Upper lobe of right lung (tissue), 1 donor: ENCODE measurements at regions not wholly inside any gene's neighbourhood (a gene's known extent, or its start where the extent isn't known, plus 50 kb on each side); places are given as distances from the start of the nearest gene placed in this dataset.

Experiments used
- ATAC-seq: fragments of 200-7000 bp; cut with Tn5 transposase; one replicate; pipeline ENCODE4 v1.9.1; 2020; ENCODE audit warnings: mild to moderate bottlenecking, moderate library complexity
- DNase-seq: peaks from one replicate; pipeline ENCODE4 v3.0.0-alpha.2; 2020
- H3K27ac ChIP-seq: fragments of 200-600 bp; one replicate; pipeline ENCODE4 v1.8.0; 2022
- H3K27me3 ChIP-seq: fragments of 200-600 bp; one replicate; pipeline ENCODE4 v1.8.0; 2022; ENCODE audit warnings: mild to moderate bottlenecking
- H3K36me3 ChIP-seq: fragments of 200-600 bp; one replicate; pipeline ENCODE4 v1.8.0; 2022
- H3K4me1 ChIP-seq: fragments of 200-600 bp; one replicate; pipeline ENCODE4 v1.8.0; 2022
- H3K4me3 ChIP-seq: fragments of 200-600 bp; one replicate; pipeline ENCODE4 v1.8.0; 2022; ENCODE audit warnings: mild to moderate bottlenecking
- H3K9me3 ChIP-seq: fragments of 200-600 bp; one replicate; pipeline ENCODE4 v1.8.0; 2022
- CTCF ChIP-seq: fragments of 200-600 bp; IDR thresholded peaks from one replicate; pipeline ENCODE4 v1.8.0; 2022; ENCODE audit warnings: antibody characterized with exemption
- intact Hi-C: fragments of 100-400 bp; cut with DNase I; formaldehyde crosslinking; loops from one replicate; pipeline ENCODE4 v1.11.0; 2022
- donor health status: DM: no; HTN: yes; CAD: no; lungs with severe emphysema.

DNA sequence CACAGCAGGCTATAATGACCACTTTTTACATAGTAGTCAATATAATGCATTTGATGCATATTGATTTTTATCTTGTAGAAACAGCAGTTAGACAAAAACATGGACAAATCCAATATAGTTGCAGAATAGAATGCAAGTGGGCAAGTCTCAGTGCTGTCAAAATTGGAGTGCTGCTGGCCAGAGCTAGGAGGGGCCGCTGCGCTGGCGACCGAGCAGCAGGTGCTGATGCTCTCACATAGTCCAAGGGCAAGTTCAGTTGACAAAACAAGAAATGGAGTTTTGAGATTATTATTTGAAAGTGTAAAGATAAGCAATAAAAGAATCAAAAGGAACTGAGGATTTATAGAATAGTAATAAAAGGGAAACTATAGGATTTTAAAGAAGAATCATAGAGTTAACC, 60.6 kb upstream of the CDK20 start:
- H3K27ac ChIP-seq: no peak overlapping the region
- H3K9me3 ChIP-seq: peaks cover 11% of the 10 kb centered on the region
- H3K36me3 ChIP-seq: no peaks in the 10 kb centered on the region
- ATAC-seq (no peak), DNase-seq (no peak)
- H3K4me3 ChIP-seq: no peak overlapping the region
- no peaks in the 10 kb centered on the region for H3K4me1 ChIP-seq
- TF ChIP-seq CTCF: no peak
- no peaks in the 10 kb centered on the region for H3K27me3 ChIP-seq
- intact Hi-C loops: no loop called here

GRCh38 chr9:88033359-88033702, 59.0 kb upstream of the CDK20 start:
- no peak for TF ChIP-seq CTCF
- H3K4me1 ChIP-seq: no peaks in the 10 kb centered on the region
- H3K27me3 ChIP-seq: no peaks in the 10 kb centered on the region
- no peak overlapping the region for H3K27ac ChIP-seq
- ATAC-seq (no peak), DNase-seq (no peak)
- intact Hi-C loops: no loop called here
- H3K9me3 ChIP-seq: peaks cover 11% of the 10 kb centered on the region
- no peak overlapping the region for H3K4me3 ChIP-seq
- no peaks in the 10 kb centered on the region for H3K36me3 ChIP-seq

- ATAC-seq (no peak), DNase-seq (no peak)
- H3K4me3 ChIP-seq: no peak overlapping the region
- no peaks in the 10 kb centered on the region for H3K36me3 ChIP-seq
- intact Hi-C loops: no loop called here
- H3K27me3 ChIP-seq: no peaks in the 10 kb centered on the region
- no peaks in the 10 kb centered on the region for H3K4me1 ChIP-seq
- H3K9me3 ChIP-seq: no peaks in the 10 kb centered on the region
- no peak overlapping the region for H3K27ac ChIP-seq
- TF ChIP-seq CTCF: no peak
These were observed 54.0 kb upstream of the CDK20 start for GRCh38 chr9:88028338-88028737.

- DNase-seq: no peak
- no peak for ATAC-seq
- TF ChIP-seq CTCF: no peak
- H3K27ac ChIP-seq: no peak overlapping the region
- intact Hi-C loops: no loop called here
- H3K4me1 ChIP-seq: no peaks in the 10 kb centered on the region
- no peaks in the 10 kb centered on the region for H3K27me3 ChIP-seq
- H3K4me3 ChIP-seq: no peak overlapping the region
- H3K9me3 ChIP-seq: no peaks in the 10 kb centered on the region
- H3K36me3 ChIP-seq: no peaks in the 10 kb centered on the region
These were observed 51.8 kb upstream of the CDK20 start for GRCh38 chr9:88026118-88026479.

DNA sequence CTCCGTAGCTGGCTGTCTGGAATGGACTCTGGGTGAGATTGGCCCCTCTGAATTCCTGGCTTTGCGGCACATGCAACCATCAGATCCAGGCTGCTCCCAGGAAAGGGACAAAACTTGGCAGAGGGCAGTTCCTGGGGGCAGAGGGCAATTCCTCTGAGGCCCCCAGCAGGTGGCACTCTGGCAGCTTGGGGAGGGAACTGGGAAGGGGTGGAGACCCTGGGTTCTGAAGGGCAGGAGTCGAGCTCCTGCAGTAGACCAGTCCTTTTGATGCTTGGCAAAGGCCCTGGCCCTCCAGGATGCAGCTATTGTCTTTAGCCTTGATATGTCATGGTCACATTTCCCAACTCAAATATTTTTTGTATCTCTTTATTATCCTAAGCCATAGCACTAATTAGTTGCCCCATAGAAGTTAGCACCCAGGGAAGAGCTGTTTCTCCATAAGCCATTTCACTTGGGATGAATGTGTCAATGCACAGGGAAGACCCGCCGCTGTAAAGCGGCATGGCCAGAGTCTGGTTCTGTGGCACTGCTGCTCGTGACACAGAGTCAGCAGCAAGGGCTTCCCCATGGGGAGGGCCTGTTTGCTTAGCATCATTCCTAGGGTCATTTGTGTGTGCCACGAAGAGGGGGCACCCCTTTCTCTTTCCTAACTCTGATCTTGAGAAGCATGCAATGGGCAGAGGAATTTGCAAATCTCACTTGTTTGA, 51.2 kb upstream of the CDK20 start:
- Histone ChIP-seq H3K4me3 (no peak overlapping the region), H3K36me3 (no peaks in the 10 kb centered on the region), H3K4me1 (no peaks in the 10 kb centered on the region), H3K9me3 (no peaks in the 10 kb centered on the region), H3K27ac (no peak overlapping the region), H3K27me3 (no peaks in the 10 kb centered on the region)
- DNase-seq: no peak
- intact Hi-C loops: no loop called here
- ATAC-seq: no peak
- no peak for TF ChIP-seq CTCF

DNA sequence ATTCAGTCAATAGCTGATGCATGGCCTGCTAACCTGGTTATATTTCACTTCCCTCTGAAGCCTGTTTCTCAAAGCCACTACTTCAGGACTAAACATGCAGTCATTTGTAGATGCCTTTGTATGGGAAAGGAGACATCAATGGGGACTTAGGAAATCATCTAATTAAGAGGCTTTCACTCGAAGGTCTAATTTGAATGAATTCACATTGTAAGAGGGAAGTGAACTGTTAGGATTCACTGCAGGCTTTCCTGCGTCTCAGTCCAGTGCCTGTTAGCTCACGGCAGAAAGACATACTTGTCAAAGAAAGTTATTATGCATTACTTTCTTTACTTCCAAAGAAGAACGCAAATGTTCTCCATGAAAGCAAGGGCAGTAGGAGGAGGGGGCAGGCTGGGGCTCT, 50.6 kb upstream of the CDK20 start:
- intact Hi-C loops: no loop called here
- no peaks in the 10 kb centered on the region for H3K36me3 ChIP-seq
- no peak overlapping the region for H3K27ac ChIP-seq
- H3K9me3 ChIP-seq: no peaks in the 10 kb centered on the region
- DNase-seq (no peak), ATAC-seq (no peak)
- H3K4me1 ChIP-seq: no peaks in the 10 kb centered on the region
- H3K4me3 ChIP-seq: no peak overlapping the region
- no peak for TF ChIP-seq CTCF
- H3K27me3 ChIP-seq: no peaks in the 10 kb centered on the region
